ENCODE measurements at regions not wholly inside any gene's neighbourhood (a gene's known extent, or its start where the extent isn't known, plus 50 kb on each side); places are given as distances from the start of the nearest gene placed in this dataset.

DNA sequence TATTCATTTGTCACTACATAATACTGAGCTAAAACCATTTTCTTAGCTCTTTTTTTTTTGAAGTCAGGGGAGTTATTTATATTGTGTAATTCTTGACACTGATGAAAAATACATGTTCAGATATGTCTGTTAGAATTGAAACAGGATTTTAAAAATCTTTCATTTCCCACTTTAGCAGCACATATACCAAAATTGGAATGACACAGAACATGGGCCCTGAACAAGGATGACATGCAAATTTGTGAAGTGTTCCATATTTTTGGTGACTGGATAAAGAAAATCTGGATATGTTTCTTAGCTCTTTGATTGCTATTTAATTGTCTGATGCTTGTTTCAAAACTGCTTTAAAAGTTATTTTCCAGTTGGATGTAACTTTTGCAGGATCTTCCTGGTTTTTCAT lies 1963.9 kb upstream of the LRRTM1 start:
- POLR2A ChIA-PET, result no interaction called here
- Histone ChIP-seq H3K4me1 (ENCODE audit: control insufficient read depth, insufficient read depth, low read length) (no peaks in the 10 kb centered on the region), H3K27ac (ENCODE audit: extremely low read depth, low read depth, low read length) (no peak overlapping the region), H3K4me3 (ENCODE audit: low read depth, low read length) (no peak overlapping the region), H3K36me3 (ENCODE audit: control insufficient read depth in 2 of 2, insufficient read depth in 1 of 2, low read length in 2 of 2) (no peaks in the 10 kb centered on the region), H3K9me3 (ENCODE audit: control insufficient read depth, insufficient read depth, low read depth, low read length) (no peaks in the 10 kb centered on the region)
- TF ChIP-seq ZBTB8A (tag by site-specific recombination; IDR thresholded peaks at IDR 0.05) (no peak), ZNF514 (tag by site-specific recombination; IDR thresholded peaks at IDR 0.05) (no peak), ZNF530 (tag by site-specific recombination; IDR thresholded peaks at IDR 0.05; ENCODE audit: low read depth) (no peak), ZNF354C (tag by site-specific recombination; IDR thresholded peaks at IDR 0.05; ENCODE audit: borderline replicate concordance, low read depth) (no peak), ZNF610 (tag by site-specific recombination; IDR thresholded peaks at IDR 0.05; ENCODE audit: borderline replicate concordance) (no peak), ZNF239 (tag by site-specific recombination; IDR thresholded peaks at IDR 0.05) (no peak), SCRT1 (tag by site-specific recombination; IDR thresholded peaks at IDR 0.05; ENCODE audit: borderline replicate concordance) (no peak), IKZF3 (tag by site-specific recombination; IDR thresholded peaks at IDR 0.05) (no peak), ZNF585B (tag by site-specific recombination; IDR thresholded peaks at IDR 0.05) (no peak), EGR2 (tag by site-specific recombination; IDR thresholded peaks at IDR 0.05; ENCODE audit: low read depth) (no peak), GFI1B (tag by site-specific recombination; IDR thresholded peaks at IDR 0.05) (no peak), ZNF416 (tag by site-specific recombination; IDR thresholded peaks at IDR 0.05) (no peak), YY2 (tag by site-specific recombination; IDR thresholded peaks at IDR 0.05) (no peak), ZNF549 (tag by site-specific recombination; IDR thresholded peaks at IDR 0.05) (no peak), ZNF19 (tag by site-specific recombination; IDR thresholded peaks at IDR 0.05; ENCODE audit: low read depth) (no peak)
- TF ChIP-seq, protein P1, sequence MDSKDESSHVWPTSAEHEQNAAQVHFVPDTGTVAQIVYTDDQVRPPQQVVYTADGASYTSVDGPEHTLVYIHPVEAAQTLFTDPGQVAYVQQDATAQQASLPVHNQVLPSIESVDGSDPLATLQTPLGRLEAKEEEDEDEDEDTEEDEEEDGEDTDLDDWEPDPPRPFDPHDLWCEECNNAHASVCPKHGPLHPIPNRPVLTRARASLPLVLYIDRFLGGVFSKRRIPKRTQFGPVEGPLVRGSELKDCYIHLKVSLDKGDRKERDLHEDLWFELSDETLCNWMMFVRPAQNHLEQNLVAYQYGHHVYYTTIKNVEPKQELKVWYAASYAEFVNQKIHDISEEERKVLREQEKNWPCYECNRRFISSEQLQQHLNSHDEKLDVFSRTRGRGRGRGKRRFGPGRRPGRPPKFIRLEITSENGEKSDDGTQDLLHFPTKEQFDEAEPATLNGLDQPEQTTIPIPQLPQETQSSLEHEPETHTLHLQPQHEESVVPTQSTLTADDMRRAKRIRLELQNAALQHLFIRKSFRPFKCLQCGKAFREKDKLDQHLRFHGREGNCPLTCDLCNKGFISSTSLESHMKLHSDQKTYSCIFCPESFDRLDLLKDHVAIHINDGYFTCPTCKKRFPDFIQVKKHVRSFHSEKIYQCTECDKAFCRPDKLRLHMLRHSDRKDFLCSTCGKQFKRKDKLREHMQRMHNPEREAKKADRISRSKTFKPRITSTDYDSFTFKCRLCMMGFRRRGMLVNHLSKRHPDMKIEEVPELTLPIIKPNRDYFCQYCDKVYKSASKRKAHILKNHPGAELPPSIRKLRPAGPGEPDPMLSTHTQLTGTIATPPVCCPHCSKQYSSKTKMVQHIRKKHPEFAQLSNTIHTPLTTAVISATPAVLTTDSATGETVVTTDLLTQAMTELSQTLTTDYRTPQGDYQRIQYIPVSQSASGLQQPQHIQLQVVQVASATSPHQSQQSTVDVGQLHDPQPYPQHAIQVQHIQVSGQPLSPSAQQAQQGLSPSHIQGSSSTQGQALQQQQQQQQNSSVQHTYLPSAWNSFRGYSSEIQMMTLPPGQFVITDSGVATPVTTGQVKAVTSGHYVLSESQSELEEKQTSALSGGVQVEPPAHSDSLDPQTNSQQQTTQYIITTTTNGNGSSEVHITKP (tag by site-specific recombination; IDR thresholded peaks at IDR 0.05), result no peak
- TF ChIP-seq, protein P2, sequence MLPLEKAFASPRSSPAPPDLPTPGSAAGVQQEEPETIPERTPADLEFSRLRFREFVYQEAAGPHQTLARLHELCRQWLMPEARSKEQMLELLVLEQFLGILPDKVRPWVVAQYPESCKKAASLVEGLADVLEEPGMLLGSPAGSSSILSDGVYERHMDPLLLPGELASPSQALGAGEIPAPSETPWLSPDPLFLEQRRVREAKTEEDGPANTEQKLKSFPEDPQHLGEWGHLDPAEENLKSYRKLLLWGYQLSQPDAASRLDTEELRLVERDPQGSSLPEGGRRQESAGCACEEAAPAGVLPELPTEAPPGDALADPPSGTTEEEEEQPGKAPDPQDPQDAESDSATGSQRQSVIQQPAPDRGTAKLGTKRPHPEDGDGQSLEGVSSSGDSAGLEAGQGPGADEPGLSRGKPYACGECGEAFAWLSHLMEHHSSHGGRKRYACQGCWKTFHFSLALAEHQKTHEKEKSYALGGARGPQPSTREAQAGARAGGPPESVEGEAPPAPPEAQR (tag by site-specific recombination; IDR thresholded peaks at IDR 0.05), result no peak
- TF ChIP-seq, protein P3, sequence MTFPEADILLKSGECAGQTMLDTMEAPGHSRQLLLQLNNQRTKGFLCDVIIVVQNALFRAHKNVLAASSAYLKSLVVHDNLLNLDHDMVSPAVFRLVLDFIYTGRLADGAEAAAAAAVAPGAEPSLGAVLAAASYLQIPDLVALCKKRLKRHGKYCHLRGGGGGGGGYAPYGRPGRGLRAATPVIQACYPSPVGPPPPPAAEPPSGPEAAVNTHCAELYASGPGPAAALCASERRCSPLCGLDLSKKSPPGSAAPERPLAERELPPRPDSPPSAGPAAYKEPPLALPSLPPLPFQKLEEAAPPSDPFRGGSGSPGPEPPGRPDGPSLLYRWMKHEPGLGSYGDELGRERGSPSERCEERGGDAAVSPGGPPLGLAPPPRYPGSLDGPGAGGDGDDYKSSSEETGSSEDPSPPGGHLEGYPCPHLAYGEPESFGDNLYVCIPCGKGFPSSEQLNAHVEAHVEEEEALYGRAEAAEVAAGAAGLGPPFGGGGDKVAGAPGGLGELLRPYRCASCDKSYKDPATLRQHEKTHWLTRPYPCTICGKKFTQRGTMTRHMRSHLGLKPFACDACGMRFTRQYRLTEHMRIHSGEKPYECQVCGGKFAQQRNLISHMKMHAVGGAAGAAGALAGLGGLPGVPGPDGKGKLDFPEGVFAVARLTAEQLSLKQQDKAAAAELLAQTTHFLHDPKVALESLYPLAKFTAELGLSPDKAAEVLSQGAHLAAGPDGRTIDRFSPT (tag by site-specific recombination; IDR thresholded peaks at IDR 0.05), result no peak
- TF ChIP-seq, protein P4, sequence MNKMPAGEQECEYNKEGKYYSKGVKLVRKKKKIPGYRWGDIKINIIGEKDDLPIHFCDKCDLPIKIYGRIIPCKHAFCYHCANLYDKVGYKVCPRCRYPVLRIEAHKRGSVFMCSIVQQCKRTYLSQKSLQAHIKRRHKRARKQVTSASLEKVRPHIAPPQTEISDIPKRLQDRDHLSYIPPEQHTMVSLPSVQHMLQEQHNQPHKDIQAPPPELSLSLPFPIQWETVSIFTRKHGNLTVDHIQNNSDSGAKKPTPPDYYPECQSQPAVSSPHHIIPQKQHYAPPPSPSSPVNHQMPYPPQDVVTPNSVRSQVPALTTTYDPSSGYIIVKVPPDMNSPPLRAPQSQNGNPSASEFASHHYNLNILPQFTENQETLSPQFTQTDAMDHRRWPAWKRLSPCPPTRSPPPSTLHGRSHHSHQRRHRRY (tag by site-specific recombination; IDR thresholded peaks at IDR 0.05), result no peak
- CTCF ChIA-PET, result no interaction called here

Measured in HEK293 (cell line).